HG03159 (cell line): ENCODE measurements at regions not wholly inside any gene's neighbourhood (a gene's known extent, or its start where the extent isn't known, plus 50 kb on each side); places are given as distances from the start of the nearest gene placed in this dataset.

Source experiments
- ATAC-seq: cut with Tn5 transposase; IDR thresholded peaks from one replicate; pipeline ENCODE4 v1.9.1; 2021; ENCODE audit warnings: mild to moderate bottlenecking, moderate library complexity; ENCODE audit not compliant: unreplicated experiment

- no peak for ATAC-seq
Measured at GRCh38 chr4:65983061-65983460, 312.8 kb upstream of the EPHA5 start.

GRCh38 chr4:65976287-65976686 is 306.0 kb upstream of the EPHA5 start:
- ATAC-seq: no peak

GRCh38 chr4:65973186-65973585 is 302.9 kb upstream of the EPHA5 start:
- ATAC-seq: no peak

- ATAC-seq: no peak
Measured at GRCh38 chr4:65971686-65972085, 301.4 kb upstream of the EPHA5 start.

GRCh38 chr4:65968831-65969558 is 298.7 kb upstream of the EPHA5 start:
- no peak for ATAC-seq

- ATAC-seq: no peak
Measured at GRCh38 chr4:65960751-65961150, 290.5 kb upstream of the EPHA5 start.

GRCh38 chr4:65954416-65954815 is 284.1 kb upstream of the EPHA5 start:
- ATAC-seq: no peak

- no peak for ATAC-seq
Measured at GRCh38 chr4:65951177-65951576, 280.9 kb upstream of the EPHA5 start.

- ATAC-seq: no peak
Measured at GRCh38 chr4:65943076-65943475, 272.8 kb upstream of the EPHA5 start.

- no peak for ATAC-seq
Measured at GRCh38 chr4:65924843-65925242, 254.6 kb upstream of the EPHA5 start.

GRCh38 chr4:65923616-65924015 is 253.3 kb upstream of the EPHA5 start:
- no peak for ATAC-seq

- ATAC-seq: no peak
Measured at GRCh38 chr4:65921180-65921579, 250.9 kb upstream of the EPHA5 start.

GRCh38 chr4:65918872-65919271 is 248.6 kb upstream of the EPHA5 start:
- ATAC-seq: no peak

- ATAC-seq: no peak
Measured at GRCh38 chr4:65918212-65918611, 247.9 kb upstream of the EPHA5 start.

- no peak for ATAC-seq
Measured at GRCh38 chr4:65917486-65917885, 247.2 kb upstream of the EPHA5 start.

- no peak for ATAC-seq
Measured at GRCh38 chr4:65911720-65912119, 241.4 kb upstream of the EPHA5 start.

GRCh38 chr4:65893957-65894755 is 223.9 kb upstream of the EPHA5 start:
- no peak for ATAC-seq

- no peak for ATAC-seq
Measured at GRCh38 chr4:65893271-65893670, 223.0 kb upstream of the EPHA5 start.

GRCh38 chr4:65880594-65880993 is 210.3 kb upstream of the EPHA5 start:
- ATAC-seq: no peak

GRCh38 chr4:65868096-65868824 is 198.0 kb upstream of the EPHA5 start:
- ATAC-seq: no peak

- no peak for ATAC-seq
Measured at GRCh38 chr4:65865489-65865888, 195.2 kb upstream of the EPHA5 start.

GRCh38 chr4:65861993-65862392 is 191.7 kb upstream of the EPHA5 start:
- no peak for ATAC-seq
